HepG2 (cell line): ENCODE measurements at regions not wholly inside any gene's neighbourhood (a gene's known extent, or its start where the extent isn't known, plus 50 kb on each side); places are given as distances from the start of the nearest gene placed in this dataset.

Experiments used
- AGO1 ChIP-seq: fragments of 200-400 bp; formaldehyde crosslinking; IDR thresholded peaks from 2 replicates; pipeline ENCODE4 v1.6.1; 2017; ENCODE audit warnings: mild to moderate bottlenecking, low read depth, low read length, moderate library complexity; ENCODE audit not compliant: poor library complexity, severe bottlenecking
- BCL6 ChIP-seq: IDR thresholded peaks from 2 replicates; pipeline ENCODE4 v1.6.1; 2016; ENCODE audit warnings: missing genetic modification reagents, missing compliant biosample characterization
- BRD4 ChIP-seq: sonication (generic); formaldehyde crosslinking; IDR thresholded peaks from 2 replicates; pipeline ENCODE4 v1.4.0; 2020; ENCODE audit warnings: missing genetic modification reagents
- CBX2 ChIP-seq, 2 experiments: fragments of 200-600 bp in 1 of 2; sonication (generic); formaldehyde crosslinking in 1 of 2; IDR thresholded peaks; 2 replicates each; pipeline versions ENCODE4 v1.7.0 to v1.8.1; 2018 to 2022; ENCODE audit warnings: low read depth in 2 of 2, low read length in 1 of 2, mild to moderate bottlenecking in 1 of 2, missing genetic modification reagents in 1 of 2
- CBX5 ChIP-seq: sonication (generic); formaldehyde crosslinking; IDR thresholded peaks from 2 replicates; pipeline ENCODE4 v1.4.0; 2020; ENCODE audit warnings: missing genetic modification reagents, borderline replicate concordance
- HDAC6 ChIP-seq: fragments of 200-600 bp; sonication (generic); IDR thresholded peaks from 2 replicates; pipeline ENCODE4 v1.7.0; 2017; ENCODE audit warnings: mild to moderate bottlenecking, antibody characterized with exemption, low read length, low read depth
- HNRNPK ChIP-seq: fragments of 200-400 bp; formaldehyde crosslinking; IDR thresholded peaks from 2 replicates; pipeline ENCODE4 v1.6.1; 2018; ENCODE audit warnings: low read length, low read depth, moderate library complexity, mild to moderate bottlenecking; ENCODE audit not compliant: poor library complexity, severe bottlenecking
- NCOA1 ChIP-seq: sonication (generic); formaldehyde crosslinking; IDR thresholded peaks from 2 replicates; pipeline ENCODE4 v1.9.0; 2021; ENCODE audit warnings: missing genetic modification reagents
- NFIC ChIP-seq: IDR thresholded peaks from 2 replicates; pipeline ENCODE4 v1.6.1; 2012; ENCODE audit warnings: mild to moderate bottlenecking, low read length, inconsistent platforms
- NR2F2 ChIP-seq: IDR thresholded peaks from 2 replicates; pipeline ENCODE4 v1.6.1; 2012; ENCODE audit warnings: low read depth, inconsistent platforms, borderline replicate concordance
- PITX1 ChIP-seq: sonication (generic); formaldehyde crosslinking; IDR thresholded peaks from 2 replicates; pipeline ENCODE4 v1.5.1; 2020; ENCODE audit warnings: mild to moderate bottlenecking, missing genetic modification reagents
- SOX5 ChIP-seq: IDR thresholded peaks from 2 replicates; pipeline ENCODE4 v1.6.1; 2016; ENCODE audit warnings: borderline replicate concordance
- SP5 ChIP-seq: IDR thresholded peaks from 2 replicates; pipeline ENCODE4 v1.6.1; 2016; ENCODE audit warnings: low read depth, borderline replicate concordance
- TBX3 ChIP-seq: fragments of 450-650 bp; IDR thresholded peaks from 2 replicates; pipeline ENCODE4 v1.6.1; 2017; ENCODE audit warnings: antibody characterized with exemption, mild to moderate bottlenecking, inconsistent platforms, borderline replicate concordance
- THAP11 ChIP-seq: IDR thresholded peaks from 2 replicates; pipeline ENCODE4 v1.6.1; 2016; ENCODE audit warnings: missing biosample characterization, missing genetic modification reagents
- ZBTB3 ChIP-seq: sonication (generic); formaldehyde crosslinking; IDR thresholded peaks from 2 replicates; pipeline ENCODE4 v1.4.0; 2020; ENCODE audit warnings: low read depth, mild to moderate bottlenecking, moderate library complexity, missing genetic modification reagents, borderline replicate concordance
- ZBTB7A ChIP-seq: sonication (generic); formaldehyde crosslinking; IDR thresholded peaks from 2 replicates; pipeline ENCODE4 v1.8.0; 2022; ENCODE audit warnings: mild to moderate bottlenecking, missing genetic modification reagents
- ZNF546 ChIP-seq: sonication (generic); formaldehyde crosslinking; conservative IDR thresholded peaks from 2 replicates; pipeline ENCODE4 v1.8.1; 2023; ENCODE audit warnings: mild to moderate bottlenecking, missing genetic modification reagents
- ZNF75D ChIP-seq: sonication (generic); formaldehyde crosslinking; IDR thresholded peaks from 2 replicates; pipeline ENCODE4 v1.8.1; 2023; ENCODE audit warnings: missing genetic modification reagents, mild to moderate bottlenecking, borderline replicate concordance
- ZNF788 ChIP-seq: sonication (generic); formaldehyde crosslinking; IDR thresholded peaks from 2 replicates; pipeline ENCODE4 v1.5.0; 2020; ENCODE audit warnings: mild to moderate bottlenecking, missing genetic modification reagents, borderline replicate concordance
- TF ChIP-seq, protein P1 (sequence below): sonication (generic); formaldehyde crosslinking; IDR thresholded peaks from 2 replicates; pipeline ENCODE4 v1.4.0; 2020; ENCODE audit warnings: missing genetic modification reagents, borderline replicate concordance
- TF ChIP-seq, protein P2 (sequence below): sonication (generic); formaldehyde crosslinking; IDR thresholded peaks from 2 replicates; pipeline ENCODE4 v1.5.0; 2020; ENCODE audit warnings: missing genetic modification reagents
- TF ChIP-seq, protein P3 (sequence below): sonication (generic); formaldehyde crosslinking; conservative IDR thresholded peaks from 2 replicates; pipeline ENCODE4 v1.4.0; 2020; ENCODE audit warnings: missing genetic modification reagents
- TF ChIP-seq, protein P4 (sequence below): IDR thresholded peaks from 2 replicates; pipeline ENCODE4 v1.6.1; 2016; ENCODE audit warnings: mild to moderate bottlenecking

DNA sequence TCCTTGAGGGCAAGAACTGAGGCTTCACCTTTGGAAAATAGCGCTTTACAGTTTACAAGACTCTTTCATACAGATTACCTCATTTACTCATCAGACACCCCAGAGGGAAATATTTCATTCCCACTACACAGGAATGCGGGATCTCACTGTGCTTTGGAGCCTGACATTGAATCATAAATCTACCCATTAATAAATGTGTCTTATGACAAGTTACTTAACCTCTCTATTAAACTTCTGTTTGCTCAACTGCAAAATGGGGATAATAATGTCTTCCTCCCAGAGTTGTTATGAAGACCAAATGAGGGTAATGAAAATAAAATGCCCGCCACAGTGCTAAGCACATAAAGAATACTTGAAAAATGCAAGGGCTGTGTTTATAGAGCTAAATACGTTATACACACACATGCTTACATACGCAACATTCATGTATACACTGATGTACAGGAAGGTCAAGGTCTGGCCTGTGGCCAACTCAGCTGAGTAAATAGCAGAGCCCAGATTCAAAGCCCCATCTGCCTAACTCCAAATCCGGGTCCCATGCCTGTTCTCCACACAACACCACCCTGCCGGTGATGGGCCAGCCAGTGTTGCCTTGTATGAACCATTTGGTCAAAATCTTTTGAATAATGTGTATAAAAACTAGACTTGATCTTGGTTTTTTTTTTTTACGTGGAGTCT, 56.6 kb upstream of the CALM2 start (continued):
- no peak for TF ChIP-seq PITX1 (CRISPR knock-in tag)
- TF ChIP-seq, protein P1, sequence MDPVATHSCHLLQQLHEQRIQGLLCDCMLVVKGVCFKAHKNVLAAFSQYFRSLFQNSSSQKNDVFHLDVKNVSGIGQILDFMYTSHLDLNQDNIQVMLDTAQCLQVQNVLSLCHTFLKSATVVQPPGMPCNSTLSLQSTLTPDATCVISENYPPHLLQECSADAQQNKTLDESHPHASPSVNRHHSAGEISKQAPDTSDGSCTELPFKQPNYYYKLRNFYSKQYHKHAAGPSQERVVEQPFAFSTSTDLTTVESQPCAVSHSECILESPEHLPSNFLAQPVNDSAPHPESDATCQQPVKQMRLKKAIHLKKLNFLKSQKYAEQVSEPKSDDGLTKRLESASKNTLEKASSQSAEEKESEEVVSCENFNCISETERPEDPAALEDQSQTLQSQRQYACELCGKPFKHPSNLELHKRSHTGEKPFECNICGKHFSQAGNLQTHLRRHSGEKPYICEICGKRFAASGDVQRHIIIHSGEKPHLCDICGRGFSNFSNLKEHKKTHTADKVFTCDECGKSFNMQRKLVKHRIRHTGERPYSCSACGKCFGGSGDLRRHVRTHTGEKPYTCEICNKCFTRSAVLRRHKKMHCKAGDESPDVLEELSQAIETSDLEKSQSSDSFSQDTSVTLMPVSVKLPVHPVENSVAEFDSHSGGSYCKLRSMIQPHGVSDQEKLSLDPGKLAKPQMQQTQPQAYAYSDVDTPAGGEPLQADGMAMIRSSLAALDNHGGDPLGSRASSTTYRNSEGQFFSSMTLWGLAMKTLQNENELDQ (CRISPR knock-in tag), result no peak
- TF ChIP-seq HDAC6, result no peak
- TF ChIP-seq, protein P2, sequence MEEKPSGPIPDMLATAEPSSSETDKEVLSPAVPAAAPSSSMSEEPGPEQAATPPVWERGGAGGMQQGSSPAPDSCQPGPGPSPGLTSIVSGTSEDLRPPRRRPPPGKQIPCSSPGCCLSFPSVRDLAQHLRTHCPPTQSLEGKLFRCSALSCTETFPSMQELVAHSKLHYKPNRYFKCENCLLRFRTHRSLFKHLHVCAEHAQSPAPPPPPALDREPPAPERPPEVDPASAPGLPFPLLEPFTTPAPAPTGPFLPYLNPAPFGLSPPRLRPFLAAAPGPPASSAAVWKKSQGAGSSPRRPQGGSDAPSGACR (CRISPR knock-in tag), result no peak
- no peak for TF ChIP-seq CBX2 (IDR thresholded peaks at IDR 0.05; ENCODE audit: low read depth, low read length)
- no peak for TF ChIP-seq CBX2 (CRISPR knock-in tag; IDR thresholded peaks at IDR 0.05; ENCODE audit: low read depth)
- TF ChIP-seq HNRNPK, result no peak
- no peak for TF ChIP-seq TBX3
- TF ChIP-seq NFIC, result peak; percentile 92
- peak; percentile 39; the same call in 1 of the 2 replicates for TF ChIP-seq SOX5 (CRISPR knock-in tag)
- TF ChIP-seq ZNF788 (CRISPR knock-in tag), result no peak
- TF ChIP-seq, protein P3, sequence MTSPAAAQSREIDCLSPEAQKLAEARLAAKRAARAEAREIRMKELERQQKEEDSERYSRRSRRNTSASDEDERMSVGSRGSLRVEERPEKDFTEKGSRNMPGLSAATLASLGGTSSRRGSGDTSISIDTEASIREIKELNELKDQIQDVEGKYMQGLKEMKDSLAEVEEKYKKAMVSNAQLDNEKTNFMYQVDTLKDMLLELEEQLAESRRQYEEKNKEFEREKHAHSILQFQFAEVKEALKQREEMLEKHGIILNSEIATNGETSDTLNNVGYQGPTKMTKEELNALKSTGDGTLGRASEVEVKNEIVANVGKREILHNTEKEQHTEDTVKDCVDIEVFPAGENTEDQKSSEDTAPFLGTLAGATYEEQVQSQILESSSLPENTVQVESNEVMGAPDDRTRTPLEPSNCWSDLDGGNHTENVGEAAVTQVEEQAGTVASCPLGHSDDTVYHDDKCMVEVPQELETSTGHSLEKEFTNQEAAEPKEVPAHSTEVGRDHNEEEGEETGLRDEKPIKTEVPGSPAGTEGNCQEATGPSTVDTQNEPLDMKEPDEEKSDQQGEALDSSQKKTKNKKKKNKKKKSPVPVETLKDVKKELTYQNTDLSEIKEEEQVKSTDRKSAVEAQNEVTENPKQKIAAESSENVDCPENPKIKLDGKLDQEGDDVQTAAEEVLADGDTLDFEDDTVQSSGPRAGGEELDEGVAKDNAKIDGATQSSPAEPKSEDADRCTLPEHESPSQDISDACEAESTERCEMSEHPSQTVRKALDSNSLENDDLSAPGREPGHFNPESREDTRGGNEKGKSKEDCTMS, result no peak
- TF ChIP-seq ZNF75D (CRISPR knock-in tag), result no peak
- peak; percentile 67 for TF ChIP-seq BCL6 (CRISPR knock-in tag)
- TF ChIP-seq ZBTB3, result no peak
- peak; percentile 74 for TF ChIP-seq NR2F2
- no peak for TF ChIP-seq NCOA1 (CRISPR knock-in tag)
- TF ChIP-seq, protein P4, sequence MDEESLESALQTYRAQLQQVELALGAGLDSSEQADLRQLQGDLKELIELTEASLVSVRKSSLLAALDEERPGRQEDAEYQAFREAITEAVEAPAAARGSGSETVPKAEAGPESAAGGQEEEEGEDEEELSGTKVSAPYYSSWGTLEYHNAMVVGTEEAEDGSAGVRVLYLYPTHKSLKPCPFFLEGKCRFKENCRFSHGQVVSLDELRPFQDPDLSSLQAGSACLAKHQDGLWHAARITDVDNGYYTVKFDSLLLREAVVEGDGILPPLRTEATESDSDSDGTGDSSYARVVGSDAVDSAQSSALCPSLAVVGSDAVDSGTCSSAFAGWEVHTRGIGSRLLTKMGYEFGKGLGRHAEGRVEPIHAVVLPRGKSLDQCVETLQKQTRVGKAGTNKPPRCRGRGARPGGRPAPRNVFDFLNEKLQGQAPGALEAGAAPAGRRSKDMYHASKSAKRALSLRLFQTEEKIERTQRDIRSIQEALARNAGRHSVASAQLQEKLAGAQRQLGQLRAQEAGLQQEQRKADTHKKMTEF (CRISPR knock-in tag), result peak; percentile 45; the same call in 1 of the 2 replicates
- no peak for TF ChIP-seq ZBTB7A (CRISPR knock-in tag)
- TF ChIP-seq BRD4 (CRISPR knock-in tag), result no peak
- no peak for TF ChIP-seq SP5 (CRISPR knock-in tag)
- TF ChIP-seq CBX5 (CRISPR knock-in tag), result no peak
- no peak for TF ChIP-seq ZNF546 (CRISPR knock-in tag)
- 0 out of 2 replicates have a peak, but pooled peaks have one; percentile 29 for TF ChIP-seq THAP11 (CRISPR knock-in tag)
- no peak for TF ChIP-seq AGO1
